Fibroblast of mammary gland (primary cell): ENCODE measurements at regions not wholly inside any gene's neighbourhood (a gene's known extent, or its start where the extent isn't known, plus 50 kb on each side); places are given as distances from the start of the nearest gene placed in this dataset.
"Not testable (repeated sequence)": the region's sequence is repeated elsewhere in the genome, so short reads cannot be mapped to it uniquely, and the experiment has no call there.

ENCODE experiments used
- DNase-seq: peaks from one replicate; pipeline ENCODE4 v3.0.0-alpha.2; 2010; ENCODE audit warnings: low read depth
- H3K4me3 ChIP-seq: 2 replicates; pipeline ENCODE4 v1.5.1; 2011; ENCODE audit warnings: low read depth, mild to moderate bottlenecking, low read length, moderate library complexity; ENCODE audit not compliant: control insufficient read depth
- CTCF ChIP-seq: conservative IDR thresholded peaks from 2 replicates; pipeline ENCODE4 v1.5.1; 2011; ENCODE audit warnings: low read depth, low read length, inconsistent platforms; ENCODE audit not compliant: control insufficient read depth, insufficient read depth

- H3K4me3 ChIP-seq = no peak overlapping the region
- no peak for TF ChIP-seq CTCF
- DNase-seq = no peak
Observed at GRCh38 chr22:22822106-22822505, 65.5 kb upstream of the IGLL5 start.

DNA sequence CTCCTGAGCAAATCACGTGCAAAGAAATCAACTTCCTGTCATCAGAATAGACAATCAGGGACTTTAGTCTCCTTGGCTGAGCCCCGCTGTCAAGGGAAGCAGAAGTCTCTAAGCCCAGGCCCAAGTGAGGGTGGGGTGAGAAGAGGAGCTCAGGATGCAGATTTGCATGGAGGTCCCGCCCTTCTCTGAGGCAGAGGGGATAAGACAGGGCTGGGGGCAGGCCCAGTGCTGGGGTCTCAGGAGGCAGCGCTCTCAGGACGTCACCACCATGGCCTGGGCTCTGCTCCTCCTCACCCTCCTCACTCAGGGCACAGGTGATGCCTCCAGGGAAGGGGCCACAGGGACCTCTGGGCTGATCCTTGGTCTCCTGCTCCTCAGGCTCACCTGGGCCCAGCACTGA, 65.1 kb upstream of the IGLL5 start:
- H3K4me3 ChIP-seq, DNase-seq: not testable (repeated sequence)

- no peak for DNase-seq
- TF ChIP-seq CTCF = no peak
- no peak overlapping the region for H3K4me3 ChIP-seq
Observed at GRCh38 chr22:22823131-22823810, 64.3 kb upstream of the IGLL5 start.

- TF ChIP-seq CTCF = no peak
- DNase-seq = no peak
- no peak overlapping the region for H3K4me3 ChIP-seq
Observed at GRCh38 chr22:22824340-22825212, 63.0 kb upstream of the IGLL5 start.

DNA sequence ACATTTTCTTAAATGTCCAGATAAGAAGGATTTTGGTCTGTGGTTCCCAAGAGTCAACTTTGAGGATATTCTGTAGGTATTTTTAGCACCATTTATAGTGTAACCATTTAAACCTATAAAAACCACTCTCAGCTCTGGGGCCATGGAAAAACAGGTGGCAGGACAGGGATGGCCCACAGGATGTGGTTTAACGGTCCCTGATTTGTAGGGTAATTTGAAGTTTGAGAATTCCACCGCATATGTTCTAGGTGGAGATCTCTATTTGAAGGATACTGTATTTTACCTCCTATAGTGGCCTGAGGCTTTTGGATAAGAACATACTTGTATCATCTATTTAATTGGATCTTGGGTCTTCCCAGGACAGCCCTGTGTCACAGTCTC, 62.4 kb upstream of the IGLL5 start:
- no peak for DNase-seq
- no peak for TF ChIP-seq CTCF
- H3K4me3 ChIP-seq = no peak overlapping the region

GRCh38 chr22:22827187-22827939, 60.3 kb upstream of the IGLL5 start:
- no peak for DNase-seq
- no peak overlapping the region for H3K4me3 ChIP-seq
- no peak for TF ChIP-seq CTCF

GRCh38 chr22:22830193-22830592, 57.4 kb upstream of the IGLL5 start:
- DNase-seq = no peak
- no peak overlapping the region for H3K4me3 ChIP-seq
- TF ChIP-seq CTCF = no peak
